ENCODE measurements at regions not wholly inside any gene's neighbourhood (a gene's known extent, or its start where the extent isn't known, plus 50 kb on each side); places are given as distances from the start of the nearest gene placed in this dataset.

- H3K4me1 ChIP-seq (ENCODE audit: control insufficient read depth in 5 of 5, insufficient read depth in 5 of 5, low read length in 5 of 5), result peaks cover 0 to 23% (median 21%) of the 10 kb centered on the region in 5 donors
- peak overlapping the region in 3 of 5 donors; percentile 5 to 23 (median 7) for H3K4me3 ChIP-seq (ENCODE audit: low read depth in 1 of 5, low read length in 5 of 5)
- H3K9me3 ChIP-seq (ENCODE audit: control insufficient read depth in 5 of 5, low read length in 5 of 5), result no peaks in the 10 kb centered on the region
- H3K9ac ChIP-seq (ENCODE audit: low read length in 5 of 5), result no peak overlapping the region
- H3K36me3 ChIP-seq (ENCODE audit: control insufficient read depth in 5 of 5, insufficient read depth in 5 of 5, low read length in 5 of 5), result no peaks in the 10 kb centered on the region
- no peaks in the 10 kb centered on the region for H3K27me3 ChIP-seq (ENCODE audit: control insufficient read depth in 5 of 5, insufficient read depth in 4 of 5, low read length in 5 of 5)
- no peak overlapping the region for H3K27ac ChIP-seq (ENCODE audit: low read depth, low read length)
Observed at GRCh38 chr3:64956711-64957325, 269.0 kb upstream of the ADAMTS9 start.

GRCh38 chr3:64954995-64955636, 267.3 kb upstream of the ADAMTS9 start:
- peaks cover 0 to 23% (median 21%) of the 10 kb centered on the region in 5 donors for H3K4me1 ChIP-seq (ENCODE audit: control insufficient read depth in 5 of 5, insufficient read depth in 5 of 5, low read length in 5 of 5)
- no peak overlapping the region for H3K4me3 ChIP-seq (ENCODE audit: low read depth in 1 of 5, low read length in 5 of 5)
- H3K36me3 ChIP-seq (ENCODE audit: control insufficient read depth in 5 of 5, insufficient read depth in 5 of 5, low read length in 5 of 5), result no peaks in the 10 kb centered on the region
- H3K27ac ChIP-seq (ENCODE audit: low read depth, low read length), result no peak overlapping the region
- H3K27me3 ChIP-seq (ENCODE audit: control insufficient read depth in 5 of 5, insufficient read depth in 4 of 5, low read length in 5 of 5), result no peaks in the 10 kb centered on the region
- H3K9me3 ChIP-seq (ENCODE audit: control insufficient read depth in 5 of 5, low read length in 5 of 5), result no peaks in the 10 kb centered on the region
- no peak overlapping the region for H3K9ac ChIP-seq (ENCODE audit: low read length in 5 of 5)

DNA sequence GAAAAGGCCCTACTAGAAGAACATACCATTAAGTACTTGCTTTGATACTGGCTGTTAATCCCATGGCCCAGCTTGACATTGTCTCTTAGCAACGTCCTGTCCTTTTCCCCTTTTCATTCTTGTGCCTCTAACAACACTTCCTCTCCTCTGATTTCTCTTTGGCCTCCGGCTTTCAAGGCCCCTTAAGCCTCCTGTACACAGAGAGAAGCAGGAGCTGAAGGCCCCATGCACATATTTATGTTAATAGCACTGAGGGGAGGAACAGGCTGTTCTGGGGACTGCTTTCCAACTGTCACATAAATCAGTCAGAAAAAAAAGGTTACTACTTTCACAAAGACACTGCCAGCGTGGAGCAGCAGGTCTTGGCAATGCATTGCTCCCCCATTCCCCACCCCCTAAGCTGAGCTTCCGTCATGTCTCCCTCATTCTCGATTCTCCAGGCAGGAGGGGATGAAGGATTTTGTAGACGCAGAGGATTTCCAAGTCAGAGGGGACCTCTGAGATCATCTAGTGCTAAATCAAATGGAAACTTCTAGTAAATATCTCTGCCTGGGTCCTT, 257.4 kb upstream of the ADAMTS9 start:
- peak overlapping the region; percentile 55 for H3K27ac ChIP-seq (ENCODE audit: low read depth, low read length)
- peaks cover 0 to 22% (median 17%) of the 10 kb centered on the region in 5 donors for H3K4me1 ChIP-seq (ENCODE audit: control insufficient read depth in 5 of 5, insufficient read depth in 5 of 5, low read length in 5 of 5)
- peak overlapping the region in 2 of 5 donors; percentile 26 to 37 for H3K9ac ChIP-seq (ENCODE audit: low read length in 5 of 5)
- no peaks in the 10 kb centered on the region for H3K9me3 ChIP-seq (ENCODE audit: control insufficient read depth in 5 of 5, low read length in 5 of 5)
- H3K4me3 ChIP-seq (ENCODE audit: low read depth in 1 of 5, low read length in 5 of 5), result peak overlapping the region in 3 of 5 donors; percentile 11 to 48 (median 19)
- H3K36me3 ChIP-seq (ENCODE audit: control insufficient read depth in 5 of 5, insufficient read depth in 5 of 5, low read length in 5 of 5), result no peaks in the 10 kb centered on the region
- H3K27me3 ChIP-seq (ENCODE audit: control insufficient read depth in 5 of 5, insufficient read depth in 4 of 5, low read length in 5 of 5), result no peaks in the 10 kb centered on the region

- Histone ChIP-seq H3K9ac (ENCODE audit: low read length in 5 of 5) (no peak overlapping the region), H3K4me1 (ENCODE audit: control insufficient read depth in 5 of 5, insufficient read depth in 5 of 5, low read length in 5 of 5) (peaks cover 0 to 22% (median 17%) of the 10 kb centered on the region in 5 donors), H3K9me3 (ENCODE audit: control insufficient read depth in 5 of 5, low read length in 5 of 5) (no peaks in the 10 kb centered on the region), H3K36me3 (ENCODE audit: control insufficient read depth in 5 of 5, insufficient read depth in 5 of 5, low read length in 5 of 5) (no peaks in the 10 kb centered on the region), H3K27me3 (ENCODE audit: control insufficient read depth in 5 of 5, insufficient read depth in 4 of 5, low read length in 5 of 5) (no peaks in the 10 kb centered on the region), H3K4me3 (ENCODE audit: low read depth in 1 of 5, low read length in 5 of 5) (no peak overlapping the region), H3K27ac (ENCODE audit: low read depth, low read length) (no peak overlapping the region)
Observed at GRCh38 chr3:64943866-64944265, 256.1 kb upstream of the ADAMTS9 start.

DNA sequence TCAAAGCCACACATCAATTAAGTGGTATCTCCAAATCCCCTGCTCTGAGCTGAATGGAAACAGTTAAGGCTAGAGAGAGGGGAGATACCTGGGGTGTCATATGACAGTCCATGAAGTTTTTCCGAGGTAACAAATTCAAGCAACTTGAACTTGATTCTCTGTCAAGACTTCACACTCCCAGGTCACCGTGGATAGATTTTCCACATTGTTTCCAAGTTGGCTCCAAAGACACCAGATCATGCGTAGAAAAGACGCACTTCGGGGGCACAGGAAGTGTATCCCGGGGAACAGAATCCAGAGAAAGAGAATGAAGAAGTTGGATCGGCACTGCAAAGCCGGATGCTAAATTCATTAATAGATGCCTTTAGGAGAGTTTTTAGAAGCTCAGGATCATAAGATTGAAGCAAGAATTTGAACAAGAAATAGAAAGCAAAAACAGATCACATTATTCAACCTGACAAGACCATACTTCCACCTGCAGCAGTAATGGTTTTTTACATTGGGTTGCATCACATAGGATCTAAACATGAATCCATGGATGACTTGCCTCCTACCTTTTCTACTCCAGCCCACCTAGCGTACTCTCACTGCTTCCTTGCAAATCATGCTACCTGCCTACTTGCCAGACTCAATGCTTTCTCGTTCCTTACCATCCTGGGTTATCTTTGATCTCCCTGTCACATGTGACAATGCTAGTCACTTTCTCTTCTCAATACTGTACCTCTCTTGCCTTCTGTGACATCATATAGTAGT, 253.0 kb upstream of the ADAMTS9 start:
- no peaks in the 10 kb centered on the region for H3K36me3 ChIP-seq (ENCODE audit: control insufficient read depth in 5 of 5, insufficient read depth in 5 of 5, low read length in 5 of 5)
- no peak overlapping the region for H3K27ac ChIP-seq (ENCODE audit: low read depth, low read length)
- H3K4me1 ChIP-seq (ENCODE audit: control insufficient read depth in 5 of 5, insufficient read depth in 5 of 5, low read length in 5 of 5), result peaks cover 0 to 18% (median 15%) of the 10 kb centered on the region in 5 donors
- no peak overlapping the region for H3K4me3 ChIP-seq (ENCODE audit: low read depth in 1 of 5, low read length in 5 of 5)
- no peaks in the 10 kb centered on the region for H3K27me3 ChIP-seq (ENCODE audit: control insufficient read depth in 5 of 5, insufficient read depth in 4 of 5, low read length in 5 of 5)
- H3K9ac ChIP-seq (ENCODE audit: low read length in 5 of 5), result no peak overlapping the region
- no peaks in the 10 kb centered on the region for H3K9me3 ChIP-seq (ENCODE audit: control insufficient read depth in 5 of 5, low read length in 5 of 5)

DNA sequence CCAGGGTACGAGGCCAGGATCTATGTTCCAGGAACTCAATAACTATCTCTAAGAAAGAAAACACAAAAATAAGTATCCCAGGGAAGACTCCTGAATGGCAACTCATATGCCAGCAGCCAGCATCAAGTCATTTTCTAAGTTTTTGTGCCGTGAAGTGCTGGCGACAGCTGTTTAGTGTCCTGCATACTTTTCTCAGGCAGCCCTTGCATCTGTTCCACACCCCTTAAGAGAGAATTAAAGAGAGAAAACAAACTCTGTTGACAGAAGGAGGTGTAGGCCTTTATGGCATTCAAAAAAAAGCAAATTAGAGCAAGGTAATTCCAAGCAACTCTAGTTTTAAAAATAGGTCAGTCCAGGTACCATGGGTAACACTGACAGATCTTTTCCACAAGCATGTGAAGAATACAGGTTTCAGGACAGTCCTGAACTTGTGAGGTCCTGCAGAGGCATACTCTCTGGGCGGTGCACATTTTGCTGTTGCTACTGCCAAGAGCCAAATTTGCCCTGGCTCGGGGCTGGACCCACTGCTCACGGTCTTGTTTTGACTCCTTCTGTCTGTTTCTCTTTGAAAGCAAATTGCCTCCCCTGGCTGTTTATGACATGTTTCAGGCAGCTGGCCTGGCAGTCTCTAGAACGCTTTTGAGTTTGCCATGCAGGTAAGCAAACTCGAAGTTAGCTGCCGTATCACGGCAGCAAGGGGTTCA, 252.1 kb upstream of the ADAMTS9 start:
- no peak overlapping the region for H3K27ac ChIP-seq (ENCODE audit: low read depth, low read length)
- H3K9ac ChIP-seq (ENCODE audit: low read length in 5 of 5), result no peak overlapping the region
- H3K4me1 ChIP-seq (ENCODE audit: control insufficient read depth in 5 of 5, insufficient read depth in 5 of 5, low read length in 5 of 5), result peaks cover 0 to 10% (median 6%) of the 10 kb centered on the region in 5 donors
- no peaks in the 10 kb centered on the region for H3K27me3 ChIP-seq (ENCODE audit: control insufficient read depth in 5 of 5, insufficient read depth in 4 of 5, low read length in 5 of 5)
- no peak overlapping the region for H3K4me3 ChIP-seq (ENCODE audit: low read depth in 1 of 5, low read length in 5 of 5)
- no peaks in the 10 kb centered on the region for H3K36me3 ChIP-seq (ENCODE audit: control insufficient read depth in 5 of 5, insufficient read depth in 5 of 5, low read length in 5 of 5)
- H3K9me3 ChIP-seq (ENCODE audit: control insufficient read depth in 5 of 5, low read length in 5 of 5), result no peaks in the 10 kb centered on the region

GRCh38 chr3:64939309-64939708, 251.5 kb upstream of the ADAMTS9 start:
- Histone ChIP-seq H3K4me3 (ENCODE audit: low read depth in 1 of 5, low read length in 5 of 5) (no peak overlapping the region), H3K36me3 (ENCODE audit: control insufficient read depth in 5 of 5, insufficient read depth in 5 of 5, low read length in 5 of 5) (no peaks in the 10 kb centered on the region), H3K27ac (ENCODE audit: low read depth, low read length) (no peak overlapping the region), H3K9ac (ENCODE audit: low read length in 5 of 5) (no peak overlapping the region), H3K9me3 (ENCODE audit: control insufficient read depth in 5 of 5, low read length in 5 of 5) (peaks cover 0 to 2% (median 0%) of the 10 kb centered on the region in 5 donors), H3K27me3 (ENCODE audit: control insufficient read depth in 5 of 5, insufficient read depth in 4 of 5, low read length in 5 of 5) (no peaks in the 10 kb centered on the region), H3K4me1 (ENCODE audit: control insufficient read depth in 5 of 5, insufficient read depth in 5 of 5, low read length in 5 of 5) (peaks cover 0 to 7% (median 5%) of the 10 kb centered on the region in 5 donors)

DNA sequence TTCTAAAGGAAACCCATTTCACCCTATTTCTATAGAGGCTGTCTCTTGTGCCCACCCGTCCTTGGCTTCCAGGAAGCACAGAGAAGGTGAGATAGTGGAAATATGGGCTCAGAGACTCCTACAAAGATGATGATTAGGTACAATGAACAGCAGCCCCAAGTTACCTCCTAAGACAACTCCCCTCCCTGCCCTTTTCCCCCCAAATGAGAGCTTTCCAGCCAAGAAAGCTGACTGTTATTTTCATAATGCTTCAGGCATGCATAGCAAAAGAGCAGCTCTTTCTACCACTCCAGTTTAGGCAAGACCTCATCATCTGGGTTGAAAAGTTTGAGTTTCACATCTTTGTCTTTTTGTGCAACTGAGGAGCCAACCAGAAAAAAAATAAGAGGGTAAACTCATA, 248.8 kb upstream of the ADAMTS9 start:
- no peak overlapping the region for H3K9ac ChIP-seq (ENCODE audit: low read length in 5 of 5)
- H3K27me3 ChIP-seq (ENCODE audit: control insufficient read depth in 5 of 5, insufficient read depth in 4 of 5, low read length in 5 of 5), result no peaks in the 10 kb centered on the region
- H3K27ac ChIP-seq (ENCODE audit: low read depth, low read length), result no peak overlapping the region
- peaks cover 0 to 3% (median 2%) of the 10 kb centered on the region in 5 donors for H3K9me3 ChIP-seq (ENCODE audit: control insufficient read depth in 5 of 5, low read length in 5 of 5)
- H3K4me3 ChIP-seq (ENCODE audit: low read depth in 1 of 5, low read length in 5 of 5), result no peak overlapping the region
- H3K36me3 ChIP-seq (ENCODE audit: control insufficient read depth in 5 of 5, insufficient read depth in 5 of 5, low read length in 5 of 5), result no peaks in the 10 kb centered on the region
- H3K4me1 ChIP-seq (ENCODE audit: control insufficient read depth in 5 of 5, insufficient read depth in 5 of 5, low read length in 5 of 5), result no peaks in the 10 kb centered on the region

GRCh38 chr3:64935971-64936370, 248.2 kb upstream of the ADAMTS9 start:
- Histone ChIP-seq H3K4me3 (ENCODE audit: low read depth in 1 of 5, low read length in 5 of 5) (no peak overlapping the region), H3K9ac (ENCODE audit: low read length in 5 of 5) (no peak overlapping the region), H3K4me1 (ENCODE audit: control insufficient read depth in 5 of 5, insufficient read depth in 5 of 5, low read length in 5 of 5) (no peaks in the 10 kb centered on the region), H3K27ac (ENCODE audit: low read depth, low read length) (no peak overlapping the region), H3K9me3 (ENCODE audit: control insufficient read depth in 5 of 5, low read length in 5 of 5) (peaks cover 0 to 5% (median 2%) of the 10 kb centered on the region in 5 donors), H3K27me3 (ENCODE audit: control insufficient read depth in 5 of 5, insufficient read depth in 4 of 5, low read length in 5 of 5) (no peaks in the 10 kb centered on the region), H3K36me3 (ENCODE audit: control insufficient read depth in 5 of 5, insufficient read depth in 5 of 5, low read length in 5 of 5) (no peaks in the 10 kb centered on the region)

All from subcutaneous abdominal adipose tissue (tissue), 5 donors.